ENCODE measurements at regions not wholly inside any gene's neighbourhood (a gene's known extent, or its start where the extent isn't known, plus 50 kb on each side); places are given as distances from the start of the nearest gene placed in this dataset.

GRCh38 chr20:57867807-57868206 is 158.0 kb upstream of the PMEPA1 start:
- no peaks in the 10 kb centered on the region for H3K4me1 ChIP-seq
- TF ChIP-seq, protein P1, sequence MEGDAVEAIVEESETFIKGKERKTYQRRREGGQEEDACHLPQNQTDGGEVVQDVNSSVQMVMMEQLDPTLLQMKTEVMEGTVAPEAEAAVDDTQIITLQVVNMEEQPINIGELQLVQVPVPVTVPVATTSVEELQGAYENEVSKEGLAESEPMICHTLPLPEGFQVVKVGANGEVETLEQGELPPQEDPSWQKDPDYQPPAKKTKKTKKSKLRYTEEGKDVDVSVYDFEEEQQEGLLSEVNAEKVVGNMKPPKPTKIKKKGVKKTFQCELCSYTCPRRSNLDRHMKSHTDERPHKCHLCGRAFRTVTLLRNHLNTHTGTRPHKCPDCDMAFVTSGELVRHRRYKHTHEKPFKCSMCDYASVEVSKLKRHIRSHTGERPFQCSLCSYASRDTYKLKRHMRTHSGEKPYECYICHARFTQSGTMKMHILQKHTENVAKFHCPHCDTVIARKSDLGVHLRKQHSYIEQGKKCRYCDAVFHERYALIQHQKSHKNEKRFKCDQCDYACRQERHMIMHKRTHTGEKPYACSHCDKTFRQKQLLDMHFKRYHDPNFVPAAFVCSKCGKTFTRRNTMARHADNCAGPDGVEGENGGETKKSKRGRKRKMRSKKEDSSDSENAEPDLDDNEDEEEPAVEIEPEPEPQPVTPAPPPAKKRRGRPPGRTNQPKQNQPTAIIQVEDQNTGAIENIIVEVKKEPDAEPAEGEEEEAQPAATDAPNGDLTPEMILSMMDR (IDR thresholded peaks at IDR 0.05): no peak
- TF ChIP-seq POLR2A (IDR thresholded peaks at IDR 0.05): no peak
- intact Hi-C loops (cut with DNase I; ENCODE audit: low total_unique reads): no loop called here
- DNase-seq: no peak
- no peak overlapping the region for H3K27ac ChIP-seq
- H3K4me3 ChIP-seq: no peak overlapping the region
- H3K27me3 ChIP-seq: no peaks in the 10 kb centered on the region
- H3K9me3 ChIP-seq: no peaks in the 10 kb centered on the region
- no peaks in the 10 kb centered on the region for H3K36me3 ChIP-seq

- Histone ChIP-seq H3K36me3 (no peaks in the 10 kb centered on the region), H3K27me3 (no peaks in the 10 kb centered on the region), H3K9me3 (no peaks in the 10 kb centered on the region), H3K4me3 (no peak overlapping the region), H3K4me1 (no peaks in the 10 kb centered on the region), H3K27ac (no peak overlapping the region)
- intact Hi-C loops (cut with DNase I; ENCODE audit: low total_unique reads): no loop called here
- TF ChIP-seq, protein P1 (IDR thresholded peaks at IDR 0.05): no peak
- TF ChIP-seq POLR2A (IDR thresholded peaks at IDR 0.05): no peak
- no peak for DNase-seq
Observed at GRCh38 chr20:57867181-57867803, 157.5 kb upstream of the PMEPA1 start.

GRCh38 chr20:57866250-57867106 is 156.7 kb upstream of the PMEPA1 start:
- Histone ChIP-seq H3K36me3 (no peaks in the 10 kb centered on the region), H3K9me3 (no peaks in the 10 kb centered on the region), H3K27ac (peak overlapping the region in 1 of 2 donors; percentile 14), H3K4me3 (no peak overlapping the region), H3K27me3 (no peaks in the 10 kb centered on the region), H3K4me1 (no peaks in the 10 kb centered on the region)
- DNase-seq: no peak
- intact Hi-C loops (cut with DNase I; ENCODE audit: low total_unique reads): no loop called here
- TF ChIP-seq, protein P1 (IDR thresholded peaks at IDR 0.05): no peak
- no peak for TF ChIP-seq POLR2A (IDR thresholded peaks at IDR 0.05)

- Histone ChIP-seq H3K4me3 (no peak overlapping the region), H3K36me3 (no peaks in the 10 kb centered on the region), H3K4me1 (no peaks in the 10 kb centered on the region), H3K27ac (no peak overlapping the region), H3K27me3 (no peaks in the 10 kb centered on the region), H3K9me3 (no peaks in the 10 kb centered on the region)
- intact Hi-C loops (cut with DNase I; ENCODE audit: low total_unique reads): no loop called here
- TF ChIP-seq POLR2A (IDR thresholded peaks at IDR 0.05): no peak
- TF ChIP-seq, protein P1 (IDR thresholded peaks at IDR 0.05): no peak
- no peak for DNase-seq
Observed at GRCh38 chr20:57865266-57865665, 155.5 kb upstream of the PMEPA1 start.

DNA sequence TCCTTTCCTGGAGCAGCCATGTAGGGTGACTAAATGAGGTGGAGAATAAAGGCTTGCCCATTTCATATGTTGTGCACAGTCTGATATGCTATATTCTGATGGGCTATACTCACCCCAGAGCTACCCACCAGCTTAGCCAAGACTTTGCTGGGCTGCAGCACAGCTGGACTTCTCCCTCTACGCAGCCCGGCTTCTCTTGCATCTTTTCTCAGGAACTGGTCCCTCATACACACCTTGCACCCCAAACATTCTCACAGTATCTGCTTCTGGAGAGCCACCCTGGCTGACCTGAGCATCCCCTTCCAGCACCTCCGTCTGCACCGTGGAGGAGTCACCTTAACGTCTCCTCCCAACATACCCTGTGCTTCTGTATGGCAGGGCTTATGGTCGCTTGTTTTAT is 150.8 kb upstream of the PMEPA1 start:
- TF ChIP-seq POLR2A (IDR thresholded peaks at IDR 0.05): no peak
- TF ChIP-seq, protein P1 (IDR thresholded peaks at IDR 0.05): no peak
- Histone ChIP-seq H3K4me1 (no peaks in the 10 kb centered on the region), H3K27ac (no peak overlapping the region), H3K9me3 (no peaks in the 10 kb centered on the region), H3K4me3 (no peak overlapping the region), H3K27me3 (no peaks in the 10 kb centered on the region), H3K36me3 (no peaks in the 10 kb centered on the region)
- intact Hi-C loops (cut with DNase I; ENCODE audit: low total_unique reads): no loop called here
- no peak for DNase-seq

Data from uterus (tissue), 3 donors.